ES-I3 (cell line): ENCODE measurements at regions not wholly inside any gene's neighbourhood (a gene's known extent, or its start where the extent isn't known, plus 50 kb on each side); places are given as distances from the start of the nearest gene placed in this dataset.

ENCODE experiments used
- H3K36me3 ChIP-seq: 2 replicates; pipeline ENCODE4 v1.6.1; 2013; ENCODE audit warnings: mild to moderate bottlenecking, low read length, control low read depth, moderate library complexity; ENCODE audit not compliant: insufficient read depth
- H3K4me1 ChIP-seq: 2 replicates; pipeline ENCODE4 v1.6.1; 2013; ENCODE audit warnings: mild to moderate bottlenecking, control low read depth, low read length; ENCODE audit not compliant: insufficient read depth
- H3K9ac ChIP-seq: 2 replicates; pipeline ENCODE4 v1.6.1; 2013; ENCODE audit warnings: low read depth, mild to moderate bottlenecking, low read length, moderate library complexity
- H3K9me3 ChIP-seq: 2 replicates; pipeline ENCODE4 v1.6.1; 2013; ENCODE audit warnings: mild to moderate bottlenecking, low read length, moderate library complexity; ENCODE audit not compliant: control insufficient read depth, insufficient read depth

- H3K9me3 ChIP-seq, result no peaks in the 10 kb centered on the region
- H3K9ac ChIP-seq, result no peak overlapping the region
- no peaks in the 10 kb centered on the region for H3K36me3 ChIP-seq
- H3K4me1 ChIP-seq, result no peaks in the 10 kb centered on the region
These were observed 1071.2 kb upstream of the ADGRL3 start for GRCh38 chr4:60128888-60129287.

DNA sequence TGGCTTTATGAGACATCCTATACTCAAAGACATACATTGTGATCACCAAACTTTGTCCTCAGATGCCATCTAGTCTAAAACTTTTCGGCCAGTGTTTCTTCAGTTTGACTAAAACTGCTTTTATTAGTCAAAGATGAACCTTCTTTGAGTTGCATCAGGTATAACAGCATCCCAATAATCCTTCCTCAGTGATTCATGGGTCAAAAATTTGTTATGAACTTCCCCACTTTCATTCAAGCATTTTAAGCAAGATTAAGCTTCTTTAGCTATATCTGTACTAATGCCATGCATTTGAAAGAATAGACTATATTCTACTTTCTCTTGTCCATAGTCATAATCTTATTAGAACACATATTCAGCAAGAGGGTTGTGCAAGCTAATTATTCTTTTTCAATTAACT, 1070.4 kb upstream of the ADGRL3 start:
- Histone ChIP-seq H3K9me3 (no peaks in the 10 kb centered on the region), H3K9ac (no peak overlapping the region), H3K36me3 (no peaks in the 10 kb centered on the region), H3K4me1 (no peaks in the 10 kb centered on the region)

DNA sequence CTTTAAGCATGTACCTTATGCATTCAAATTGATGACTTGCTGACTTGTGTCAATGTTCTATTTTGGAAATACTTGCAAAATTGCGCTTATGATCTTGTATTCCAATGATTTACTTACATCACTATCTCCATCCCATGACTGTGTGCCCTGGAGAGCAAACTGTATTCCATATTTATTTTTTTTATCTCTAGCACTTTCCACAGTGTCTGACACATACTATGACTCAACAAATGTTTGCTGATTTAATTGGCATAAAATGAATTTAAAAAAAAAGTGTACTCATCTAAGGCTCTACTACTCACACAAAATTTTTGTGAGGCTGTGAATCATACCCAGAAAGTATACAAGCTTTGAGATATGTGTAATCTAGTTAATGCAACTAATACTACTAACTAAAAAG, 1066.8 kb upstream of the ADGRL3 start:
- no peaks in the 10 kb centered on the region for H3K9me3 ChIP-seq
- H3K4me1 ChIP-seq, result no peaks in the 10 kb centered on the region

GRCh38 chr4:60134099-60134498, 1066.0 kb upstream of the ADGRL3 start:
- H3K9ac ChIP-seq, result no peak overlapping the region

More for the DNA sequence above, 1066.8 kb upstream of the ADGRL3 start:
- H3K36me3 ChIP-seq, result no peaks in the 10 kb centered on the region
- no peak overlapping the region for H3K9ac ChIP-seq

GRCh38 chr4:60155088-60155487, 1045.0 kb upstream of the ADGRL3 start:
- H3K36me3 ChIP-seq, result no peaks in the 10 kb centered on the region
- H3K4me1 ChIP-seq, result no peaks in the 10 kb centered on the region
- no peak overlapping the region for H3K9ac ChIP-seq
- H3K9me3 ChIP-seq, result no peaks in the 10 kb centered on the region

More at GRCh38 chr4:60134099-60134498, 1066.0 kb upstream of the ADGRL3 start:
- no peaks in the 10 kb centered on the region for H3K36me3 ChIP-seq
- no peaks in the 10 kb centered on the region for H3K4me1 ChIP-seq
- H3K9me3 ChIP-seq, result no peaks in the 10 kb centered on the region

DNA sequence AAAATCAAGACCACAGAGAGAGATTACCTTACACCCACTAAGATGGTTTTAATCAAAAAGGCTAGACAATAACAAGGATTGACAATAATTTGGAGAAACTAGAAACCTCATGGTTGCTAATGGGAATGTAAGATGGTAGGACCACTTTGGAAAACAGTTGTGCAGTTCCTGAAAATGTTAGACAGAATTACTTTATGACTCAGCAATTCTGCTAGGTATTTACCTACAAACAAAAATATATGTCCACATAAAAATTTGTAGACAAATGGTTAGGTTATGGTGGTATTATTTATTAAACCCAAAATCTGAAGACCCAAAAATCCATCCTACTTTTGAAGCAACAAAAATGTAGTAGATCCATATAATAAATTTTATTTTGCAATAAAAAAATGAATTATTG, 1027.0 kb upstream of the ADGRL3 start:
- Histone ChIP-seq H3K9me3 (no peaks in the 10 kb centered on the region), H3K9ac (no peak overlapping the region), H3K36me3 (no peaks in the 10 kb centered on the region), H3K4me1 (no peaks in the 10 kb centered on the region)

- Histone ChIP-seq H3K9me3 (no peaks in the 10 kb centered on the region), H3K36me3 (no peaks in the 10 kb centered on the region), H3K4me1 (no peaks in the 10 kb centered on the region), H3K9ac (no peak overlapping the region)
These were observed 1026.4 kb upstream of the ADGRL3 start for GRCh38 chr4:60173718-60174117.

GRCh38 chr4:60175241-60175640, 1024.9 kb upstream of the ADGRL3 start:
- Histone ChIP-seq H3K9ac (no peak overlapping the region), H3K9me3 (no peaks in the 10 kb centered on the region), H3K4me1 (no peaks in the 10 kb centered on the region), H3K36me3 (no peaks in the 10 kb centered on the region)

- Histone ChIP-seq H3K9ac (no peak overlapping the region), H3K36me3 (no peaks in the 10 kb centered on the region), H3K4me1 (no peaks in the 10 kb centered on the region), H3K9me3 (no peaks in the 10 kb centered on the region; the same call in 1 of the 2 replicates)
These were observed 1012.7 kb upstream of the ADGRL3 start for GRCh38 chr4:60187428-60187827.

DNA sequence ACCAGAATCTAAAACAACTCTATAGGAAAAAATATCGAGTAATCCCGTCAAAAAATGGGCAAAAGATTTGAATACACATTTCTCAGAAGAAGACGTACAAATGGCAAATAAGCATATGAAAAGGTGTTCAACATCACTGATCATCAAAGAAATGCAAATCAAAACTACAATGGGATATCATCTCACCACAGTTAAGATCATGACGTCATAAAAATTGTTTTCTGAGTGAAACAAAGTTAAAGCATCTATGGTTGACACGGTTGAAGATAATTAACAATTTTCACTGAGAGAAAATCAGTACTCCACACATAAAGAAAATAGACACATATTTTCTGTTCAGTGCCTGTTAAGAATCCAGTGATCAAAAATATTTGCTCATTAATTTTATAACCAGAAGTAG, 1010.8 kb upstream of the ADGRL3 start:
- H3K4me1 ChIP-seq, result no peaks in the 10 kb centered on the region
- no peak overlapping the region for H3K9ac ChIP-seq
- H3K9me3 ChIP-seq, result no peaks in the 10 kb centered on the region; the same call in 1 of the 2 replicates
- no peaks in the 10 kb centered on the region for H3K36me3 ChIP-seq

- H3K9me3 ChIP-seq, result no peaks in the 10 kb centered on the region; the same call in 1 of the 2 replicates
These were observed 1005.9 kb upstream of the ADGRL3 start for GRCh38 chr4:60194214-60194613.

DNA sequence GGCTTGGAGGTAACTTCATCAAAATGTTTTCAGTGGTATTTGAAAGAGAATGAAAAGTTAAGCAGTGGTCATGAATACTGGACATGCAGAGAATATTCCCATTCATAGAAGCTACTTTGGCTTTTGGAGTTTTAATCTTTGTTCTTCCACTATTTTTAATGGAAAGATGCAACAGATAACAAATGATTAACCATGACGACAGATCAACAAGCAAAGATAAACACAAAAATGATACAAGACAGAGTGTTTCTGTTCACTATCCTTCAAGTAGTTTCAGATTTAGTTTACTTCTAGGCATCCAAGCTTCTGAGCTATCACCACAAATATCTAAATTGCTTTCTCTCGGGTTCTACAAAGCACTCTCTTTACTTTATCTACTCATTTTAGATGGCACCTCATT, 1004.9 kb upstream of the ADGRL3 start:
- H3K4me1 ChIP-seq, result no peaks in the 10 kb centered on the region
- no peak overlapping the region for H3K9ac ChIP-seq
- H3K36me3 ChIP-seq, result no peaks in the 10 kb centered on the region
- no peaks in the 10 kb centered on the region; the same call in 1 of the 2 replicates for H3K9me3 ChIP-seq

More at GRCh38 chr4:60194214-60194613, 1005.9 kb upstream of the ADGRL3 start:
- H3K4me1 ChIP-seq, result no peaks in the 10 kb centered on the region
- no peak overlapping the region for H3K9ac ChIP-seq
- no peaks in the 10 kb centered on the region for H3K36me3 ChIP-seq

DNA sequence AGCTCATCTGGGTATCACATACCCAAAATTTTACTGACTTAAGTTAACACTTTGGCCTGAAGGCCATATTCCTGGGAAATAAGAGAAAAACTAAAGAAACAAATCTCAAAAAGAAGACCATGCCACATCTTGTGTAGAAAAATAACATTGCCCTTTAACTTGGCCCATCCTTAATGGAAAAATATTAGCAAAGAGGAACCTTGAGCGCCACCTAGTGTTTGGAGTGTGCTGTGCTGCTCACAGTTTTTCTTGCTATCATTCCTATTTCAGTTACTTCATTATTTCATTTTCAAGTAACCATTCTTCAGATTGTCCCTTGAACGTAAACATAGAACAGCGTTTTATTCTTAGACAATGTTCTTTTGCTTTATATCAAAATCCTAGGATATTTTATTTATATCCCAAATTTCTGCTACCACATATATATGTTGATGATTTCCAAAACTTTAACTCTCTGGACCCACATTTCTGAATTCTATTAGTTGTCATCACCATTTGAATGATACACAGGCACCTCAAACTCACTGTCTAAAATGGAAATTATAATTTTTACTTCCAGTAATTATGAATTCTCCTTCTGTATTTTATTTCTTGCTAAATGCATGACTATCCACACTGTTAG, 999.0 kb upstream of the ADGRL3 start:
- no peaks in the 10 kb centered on the region for H3K36me3 ChIP-seq
- no peak overlapping the region for H3K9ac ChIP-seq
- H3K4me1 ChIP-seq, result no peaks in the 10 kb centered on the region
- H3K9me3 ChIP-seq, result no peaks in the 10 kb centered on the region

DNA sequence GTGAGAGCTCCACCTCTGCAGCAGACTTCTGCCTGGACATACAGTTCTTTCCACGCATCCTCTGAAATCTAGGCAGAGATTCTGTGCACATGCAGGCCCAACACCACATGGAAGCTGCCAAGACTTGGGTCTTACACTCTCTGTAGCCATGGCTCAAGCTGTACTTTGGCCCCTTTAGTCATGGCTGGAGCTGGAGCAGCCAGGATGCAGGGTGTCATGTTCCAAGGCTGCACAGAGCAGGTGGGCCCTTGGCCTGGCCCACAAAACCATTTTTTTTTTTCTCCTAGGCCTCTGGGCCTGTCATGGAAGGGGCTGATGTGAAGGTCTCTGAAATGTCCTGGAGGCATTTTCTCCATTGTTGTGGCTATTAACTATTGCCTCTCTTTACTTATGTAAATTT, 990.5 kb upstream of the ADGRL3 start:
- H3K9me3 ChIP-seq, result no peaks in the 10 kb centered on the region; the same call in 1 of the 2 replicates
- no peaks in the 10 kb centered on the region for H3K36me3 ChIP-seq
- no peaks in the 10 kb centered on the region for H3K4me1 ChIP-seq
- H3K9ac ChIP-seq, result no peak overlapping the region

DNA sequence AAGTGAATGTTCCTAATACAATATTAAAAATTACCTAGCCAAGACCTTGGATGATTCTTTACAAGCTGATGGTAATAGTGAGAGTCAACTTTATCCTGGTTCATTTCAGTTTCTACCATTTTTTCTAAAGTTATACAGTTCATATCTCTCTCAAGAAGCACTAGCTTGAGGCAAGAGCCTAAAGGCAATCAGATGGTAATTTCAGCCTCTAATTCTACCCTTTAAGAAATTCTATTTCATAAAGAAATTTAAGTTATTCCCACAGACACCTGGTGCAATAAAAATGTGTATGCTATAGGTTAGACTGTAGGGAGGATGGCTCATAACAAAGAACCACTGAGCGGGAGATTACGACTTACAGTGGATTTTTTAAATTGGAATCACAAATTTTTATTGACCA, 984.2 kb upstream of the ADGRL3 start:
- no peaks in the 10 kb centered on the region for H3K9me3 ChIP-seq
- H3K9ac ChIP-seq, result no peak overlapping the region
- H3K4me1 ChIP-seq, result no peaks in the 10 kb centered on the region
- H3K36me3 ChIP-seq, result no peaks in the 10 kb centered on the region
